ENCODE measurements at regions not wholly inside any gene's neighbourhood (a gene's known extent, or its start where the extent isn't known, plus 50 kb on each side); places are given as distances from the start of the nearest gene placed in this dataset.

DNA sequence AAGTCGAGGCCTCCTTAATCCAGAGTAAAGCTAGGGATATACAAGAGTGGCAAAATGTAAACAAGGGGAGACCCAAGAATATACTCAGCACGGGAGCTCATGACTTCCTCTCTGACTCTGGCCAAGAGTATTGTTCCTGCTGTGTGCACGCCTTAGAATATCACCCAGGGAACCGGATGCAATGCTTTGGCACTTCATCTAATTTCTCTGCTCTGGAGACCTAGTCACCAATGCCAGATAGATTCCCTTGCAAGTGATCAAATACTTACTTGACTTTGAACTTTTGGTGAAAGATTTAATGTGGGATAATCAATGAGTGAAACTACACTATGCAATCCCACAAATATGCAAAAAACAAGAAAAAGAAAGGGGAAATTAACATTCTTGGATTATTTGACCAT lies 695.5 kb downstream of the INHBA start:
- H3K4me1 Mint-ChIP-seq: peaks cover 5 to 9% of the 10 kb centered on the region in 2 experiments
- no peaks in the 10 kb centered on the region for H3K36me3 Mint-ChIP-seq (ENCODE audit: insufficient read depth in 1 of 3, low read depth in 3 of 3)
- Histone ChIP-seq H3K23me2 (ENCODE audit: insufficient read length, low read depth, low read length, poor library complexity, severe bottlenecking) (no peaks in the 10 kb centered on the region), H4K91ac (ENCODE audit: insufficient read length, low read depth, low read length) (no peak overlapping the region), H3K56ac (ENCODE audit: insufficient read length, low read depth, low read length) (no peak overlapping the region), H3K27ac (ENCODE audit: insufficient read length, low read depth, low read length) (no peak overlapping the region), H3K4me2 (ENCODE audit: insufficient read depth, insufficient read length, low read length) (no peak overlapping the region), H3K79me2 (ENCODE audit: insufficient read depth, low read length) (no peaks in the 10 kb centered on the region), H3K23ac (ENCODE audit: insufficient read length, low read depth, low read length) (no peak overlapping the region), H4K5ac (ENCODE audit: insufficient read length, low read depth, low read length) (no peak overlapping the region), H4K8ac (replicated peaks; ENCODE audit: insufficient read length, low read depth, low read length) (no peak overlapping the region), H4K20me1 (ENCODE audit: control insufficient read depth, insufficient read depth, insufficient read length) (no peaks in the 10 kb centered on the region), H2AFZ (ENCODE audit: low read length) (no peak overlapping the region), H3K9ac (ENCODE audit: extremely low read depth, insufficient read length, low read length) (no peak overlapping the region), H3K14ac (ENCODE audit: insufficient read depth, low read length) (no peak overlapping the region), H3K27me3 (ENCODE audit: insufficient read depth, low read length) (no peaks in the 10 kb centered on the region), H3K18ac (ENCODE audit: insufficient read length, low read depth, low read length) (no peak overlapping the region), H3K9me3 (ENCODE audit: control insufficient read depth, low read depth, low read length) (no peaks in the 10 kb centered on the region), H3K4me1 (ENCODE audit: insufficient read depth, low read length) (no peaks in the 10 kb centered on the region), H3T11ph (ENCODE audit: low read length) (no peak overlapping the region), H2BK12ac (ENCODE audit: insufficient read length, low read depth, low read length) (no peak overlapping the region), H3K79me1 (ENCODE audit: insufficient read depth, low read depth, low read length, poor library complexity, severe bottlenecking) (no peaks in the 10 kb centered on the region), H2AK5ac (ENCODE audit: insufficient read length, low read length) (no peak overlapping the region), H2BK20ac (ENCODE audit: low read depth, low read length, poor library complexity, severe bottlenecking) (no peak overlapping the region), H3K4ac (ENCODE audit: low read depth, low read length) (no peak overlapping the region), H2BK120ac (ENCODE audit: low read depth, low read length, poor library complexity, severe bottlenecking) (no peak overlapping the region), H2BK15ac (ENCODE audit: low read depth, low read length) (no peak overlapping the region), H2BK5ac (ENCODE audit: insufficient read length, low read length) (no peak overlapping the region)
- no peaks in the 10 kb centered on the region for H3K27me3 Mint-ChIP-seq (ENCODE audit: low read depth)
- H3K27ac Mint-ChIP-seq: no peak overlapping the region
- DNase-seq: no peak
- no peaks in the 10 kb centered on the region for H3K9me3 Mint-ChIP-seq
- no CpG with 5 or more reads among the region's 4 CpGs for WGBS (ENCODE audit: extremely low coverage, insufficient read length, low lambda C conversion rate)
- no peak overlapping the region for H3K4me3 Mint-ChIP-seq
- TF ChIP-seq, protein P1, sequence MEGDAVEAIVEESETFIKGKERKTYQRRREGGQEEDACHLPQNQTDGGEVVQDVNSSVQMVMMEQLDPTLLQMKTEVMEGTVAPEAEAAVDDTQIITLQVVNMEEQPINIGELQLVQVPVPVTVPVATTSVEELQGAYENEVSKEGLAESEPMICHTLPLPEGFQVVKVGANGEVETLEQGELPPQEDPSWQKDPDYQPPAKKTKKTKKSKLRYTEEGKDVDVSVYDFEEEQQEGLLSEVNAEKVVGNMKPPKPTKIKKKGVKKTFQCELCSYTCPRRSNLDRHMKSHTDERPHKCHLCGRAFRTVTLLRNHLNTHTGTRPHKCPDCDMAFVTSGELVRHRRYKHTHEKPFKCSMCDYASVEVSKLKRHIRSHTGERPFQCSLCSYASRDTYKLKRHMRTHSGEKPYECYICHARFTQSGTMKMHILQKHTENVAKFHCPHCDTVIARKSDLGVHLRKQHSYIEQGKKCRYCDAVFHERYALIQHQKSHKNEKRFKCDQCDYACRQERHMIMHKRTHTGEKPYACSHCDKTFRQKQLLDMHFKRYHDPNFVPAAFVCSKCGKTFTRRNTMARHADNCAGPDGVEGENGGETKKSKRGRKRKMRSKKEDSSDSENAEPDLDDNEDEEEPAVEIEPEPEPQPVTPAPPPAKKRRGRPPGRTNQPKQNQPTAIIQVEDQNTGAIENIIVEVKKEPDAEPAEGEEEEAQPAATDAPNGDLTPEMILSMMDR (conservative IDR thresholded peaks at IDR 0.05): no peak

Measured in H9 (cell line).